Parathyroid adenoma (tissue), 2 donors: ENCODE measurements at regions not wholly inside any gene's neighbourhood (a gene's known extent, or its start where the extent isn't known, plus 50 kb on each side); places are given as distances from the start of the nearest gene placed in this dataset.

Experiments
- H2AFZ ChIP-seq: fragments of 300-600 bp; sonication (generic); one replicate; pipeline ENCODE4 v1.7.0; 2017; ENCODE audit warnings: antibody characterized with exemption, mild to moderate bottlenecking
- H3K27ac ChIP-seq: fragments of 300-600 bp; sonication (generic); one replicate; pipeline ENCODE4 v1.7.0; 2017
- H3K27me3 ChIP-seq: fragments of 300-600 bp; sonication (generic); one replicate; pipeline ENCODE4 v1.7.0; 2017; ENCODE audit warnings: low read length; ENCODE audit not compliant: control insufficient read depth, insufficient read depth
- H3K36me3 ChIP-seq: fragments of 300-600 bp; sonication (generic); one replicate; pipeline ENCODE4 v1.7.0; 2017; ENCODE audit warnings: low read length; ENCODE audit not compliant: control insufficient read depth, insufficient read depth
- H3K4me1 ChIP-seq: fragments of 300-600 bp; sonication (generic); one replicate; pipeline ENCODE4 v1.7.0; 2017; ENCODE audit warnings: control low read depth
- H3K4me2 ChIP-seq: fragments of 300-600 bp; sonication (generic); one replicate; pipeline ENCODE4 v1.7.0; 2017; ENCODE audit warnings: low read length
- H3K4me3 ChIP-seq: fragments of 300-600 bp; sonication (generic); one replicate; pipeline ENCODE4 v1.7.0; 2017; ENCODE audit warnings: low read depth, low read length
- H3K79me2 ChIP-seq: fragments of 300-600 bp; sonication (generic); one replicate; pipeline ENCODE4 v1.7.0; 2017; ENCODE audit warnings: control low read depth
- H3K9ac ChIP-seq: fragments of 300-600 bp; sonication (generic); one replicate; pipeline ENCODE4 v1.7.0; 2017; ENCODE audit warnings: mild to moderate bottlenecking
- H3K9me3 ChIP-seq: fragments of 300-600 bp; sonication (generic); one replicate; pipeline ENCODE4 v1.7.0; 2017; ENCODE audit warnings: low read length; ENCODE audit not compliant: control insufficient read depth
- TF ChIP-seq, protein P1 (sequence below): fragments of 300-600 bp; sonication (generic); IDR thresholded peaks from one replicate; pipeline ENCODE4 v1.7.0; 2017; ENCODE audit warnings: antibody characterized with exemption, mild to moderate bottlenecking
- donor health status: primary hyperparathyroidism.

DNA sequence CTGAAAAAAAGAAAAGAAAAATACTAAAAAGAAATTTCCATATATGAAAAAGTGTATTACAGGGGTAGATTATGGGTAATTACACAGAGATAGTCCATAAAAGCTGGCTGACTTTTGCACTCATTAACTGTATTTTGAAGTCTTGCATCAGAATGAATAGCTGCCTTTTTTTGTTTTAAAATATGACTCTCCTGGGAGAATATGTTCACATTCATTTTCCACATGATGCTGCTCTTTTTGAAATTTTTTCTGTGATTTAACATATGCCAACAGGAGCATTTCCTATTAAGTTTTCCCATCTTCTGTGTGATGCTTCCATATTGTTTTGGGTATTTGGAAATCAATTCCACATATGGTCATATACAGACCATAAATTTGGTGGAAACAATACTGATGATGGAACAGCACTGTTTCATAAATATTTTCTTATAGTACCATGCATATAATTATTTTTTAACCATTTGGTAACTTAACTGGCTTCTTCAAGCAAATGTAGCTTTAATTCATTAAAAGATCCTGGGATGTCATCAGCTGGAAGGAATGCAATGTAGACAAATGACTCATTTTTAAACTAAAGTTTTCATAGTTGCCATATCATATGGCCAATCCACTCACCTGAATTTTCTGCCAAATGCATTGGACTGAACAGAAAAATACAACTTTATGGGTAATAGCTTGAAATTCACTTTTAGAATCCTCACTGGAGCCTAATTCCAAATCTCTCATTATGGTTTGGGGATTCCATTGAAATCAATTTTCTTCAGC is 313.9 kb upstream of the GLI3 start:
- no peaks in the 10 kb centered on the region for H3K36me3 ChIP-seq
- H3K27me3 ChIP-seq: no peaks in the 10 kb centered on the region
- no peak overlapping the region for H2AFZ ChIP-seq
- H3K9ac ChIP-seq: no peak overlapping the region
- no peak overlapping the region for H3K27ac ChIP-seq
- no peaks in the 10 kb centered on the region for H3K9me3 ChIP-seq
- TF ChIP-seq, protein P1, sequence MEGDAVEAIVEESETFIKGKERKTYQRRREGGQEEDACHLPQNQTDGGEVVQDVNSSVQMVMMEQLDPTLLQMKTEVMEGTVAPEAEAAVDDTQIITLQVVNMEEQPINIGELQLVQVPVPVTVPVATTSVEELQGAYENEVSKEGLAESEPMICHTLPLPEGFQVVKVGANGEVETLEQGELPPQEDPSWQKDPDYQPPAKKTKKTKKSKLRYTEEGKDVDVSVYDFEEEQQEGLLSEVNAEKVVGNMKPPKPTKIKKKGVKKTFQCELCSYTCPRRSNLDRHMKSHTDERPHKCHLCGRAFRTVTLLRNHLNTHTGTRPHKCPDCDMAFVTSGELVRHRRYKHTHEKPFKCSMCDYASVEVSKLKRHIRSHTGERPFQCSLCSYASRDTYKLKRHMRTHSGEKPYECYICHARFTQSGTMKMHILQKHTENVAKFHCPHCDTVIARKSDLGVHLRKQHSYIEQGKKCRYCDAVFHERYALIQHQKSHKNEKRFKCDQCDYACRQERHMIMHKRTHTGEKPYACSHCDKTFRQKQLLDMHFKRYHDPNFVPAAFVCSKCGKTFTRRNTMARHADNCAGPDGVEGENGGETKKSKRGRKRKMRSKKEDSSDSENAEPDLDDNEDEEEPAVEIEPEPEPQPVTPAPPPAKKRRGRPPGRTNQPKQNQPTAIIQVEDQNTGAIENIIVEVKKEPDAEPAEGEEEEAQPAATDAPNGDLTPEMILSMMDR: no peak
- H3K4me1 ChIP-seq: no peaks in the 10 kb centered on the region
- no peak overlapping the region for H3K4me3 ChIP-seq
- H3K79me2 ChIP-seq: no peaks in the 10 kb centered on the region
- H3K4me2 ChIP-seq: no peak overlapping the region

DNA sequence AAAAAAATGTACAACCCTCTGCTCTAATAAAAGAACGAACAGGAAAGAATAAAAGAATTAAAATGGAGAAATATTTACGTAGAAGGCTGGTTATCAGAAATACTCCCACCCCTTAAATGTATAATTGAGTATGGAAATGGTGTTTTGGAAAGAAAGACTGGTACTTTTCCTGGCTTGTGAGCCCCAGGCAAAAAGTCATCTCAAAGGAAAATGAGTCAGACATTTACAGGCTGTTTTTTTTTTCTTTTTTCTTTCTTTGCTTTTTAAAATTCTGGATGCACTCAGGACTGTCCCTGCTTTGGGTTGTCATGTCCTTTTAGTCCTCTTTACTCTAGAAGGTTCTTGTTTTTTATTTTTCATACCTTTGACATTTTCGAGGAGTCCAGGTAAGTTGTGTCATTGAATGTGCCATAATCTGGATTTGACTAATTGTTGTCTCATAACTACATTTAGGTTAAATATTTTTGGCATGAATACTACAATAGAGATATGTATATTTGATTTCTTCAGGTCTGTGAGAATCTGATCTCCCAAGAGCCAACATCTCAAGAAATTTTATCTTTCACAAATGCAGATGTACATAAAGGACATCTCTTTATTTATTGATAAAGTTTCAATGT is 313.0 kb upstream of the GLI3 start:
- Histone ChIP-seq H3K4me1 (no peaks in the 10 kb centered on the region), H3K27ac (no peak overlapping the region), H3K27me3 (no peaks in the 10 kb centered on the region), H3K4me2 (no peak overlapping the region), H3K9ac (no peak overlapping the region), H3K4me3 (no peak overlapping the region), H3K36me3 (no peaks in the 10 kb centered on the region), H3K9me3 (no peaks in the 10 kb centered on the region), H3K79me2 (no peaks in the 10 kb centered on the region), H2AFZ (no peak overlapping the region)
- TF ChIP-seq, protein P1: no peak

DNA sequence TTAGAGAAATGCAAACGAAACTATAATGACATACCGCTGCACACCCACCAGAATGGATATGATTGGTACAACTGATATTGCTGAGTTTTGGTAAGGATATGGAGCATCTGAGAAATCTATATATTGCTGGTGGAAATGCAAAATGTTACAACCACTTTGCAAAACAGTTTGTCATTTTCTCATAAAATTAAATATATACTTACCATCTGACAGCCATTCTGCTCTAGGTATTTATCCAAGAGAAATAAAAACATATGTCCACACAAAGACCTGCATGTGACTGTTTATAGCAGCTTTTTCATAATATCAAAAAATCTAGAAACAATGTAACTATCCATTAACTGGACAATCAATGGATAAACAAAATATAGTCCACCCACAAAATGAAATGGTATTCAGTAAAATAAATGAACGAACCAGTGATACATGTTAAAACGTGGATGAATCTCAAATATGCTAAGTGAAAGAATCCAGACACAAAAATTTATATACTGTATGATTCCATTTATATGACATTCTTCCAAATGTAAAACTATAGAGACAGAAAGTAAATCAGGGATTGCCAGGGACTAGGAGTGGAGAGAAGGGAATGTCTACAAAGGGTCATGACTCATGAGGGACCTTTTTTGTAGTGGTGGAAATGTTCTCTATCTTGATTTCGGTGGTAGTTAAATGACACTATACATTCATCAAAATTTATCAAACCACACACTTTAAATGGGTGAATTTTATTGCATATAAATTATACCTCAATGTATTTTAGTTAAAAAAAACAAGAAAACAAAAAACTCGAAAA is 312.0 kb upstream of the GLI3 start:
- Histone ChIP-seq H3K27ac (no peak overlapping the region), H3K27me3 (no peaks in the 10 kb centered on the region), H3K9me3 (no peaks in the 10 kb centered on the region), H3K36me3 (no peaks in the 10 kb centered on the region), H3K9ac (no peak overlapping the region), H3K79me2 (no peaks in the 10 kb centered on the region), H3K4me3 (no peak overlapping the region), H3K4me2 (no peak overlapping the region), H3K4me1 (no peaks in the 10 kb centered on the region), H2AFZ (no peak overlapping the region)
- TF ChIP-seq, protein P1: no peak

DNA sequence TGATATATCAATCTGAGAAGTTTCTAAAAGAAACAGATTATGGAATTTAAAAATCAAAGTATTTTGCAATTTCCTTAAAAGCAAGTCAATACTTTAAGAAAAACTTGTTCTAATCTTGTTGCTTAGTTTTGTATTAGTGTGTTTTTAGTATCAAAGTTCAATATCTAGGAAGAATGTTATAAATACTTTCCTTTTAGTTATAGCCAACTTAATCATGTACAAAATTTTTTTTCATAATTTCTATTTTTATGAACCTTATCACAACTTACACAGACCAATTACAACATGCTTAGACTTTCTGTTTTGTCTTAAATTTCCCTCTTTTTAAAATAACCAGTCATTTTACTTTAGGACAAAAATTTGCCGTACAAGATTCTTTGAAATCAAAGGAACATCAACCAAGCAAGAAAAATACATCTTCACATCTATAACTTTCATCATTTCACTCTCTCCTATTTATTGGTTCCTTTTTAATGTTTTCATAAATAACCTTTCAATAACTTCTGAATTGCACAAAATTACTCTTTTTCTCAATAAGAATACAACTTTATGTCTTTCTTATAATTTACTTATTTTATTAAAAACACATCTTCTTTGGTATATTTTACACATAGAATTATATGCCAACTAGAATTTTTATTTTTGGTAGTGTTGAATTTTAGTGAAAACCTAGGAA is 308.2 kb upstream of the GLI3 start:
- Histone ChIP-seq H3K79me2 (no peaks in the 10 kb centered on the region), H3K4me2 (no peak overlapping the region), H3K36me3 (no peaks in the 10 kb centered on the region), H3K4me1 (no peaks in the 10 kb centered on the region), H2AFZ (no peak overlapping the region), H3K4me3 (no peak overlapping the region), H3K9me3 (no peaks in the 10 kb centered on the region), H3K27me3 (no peaks in the 10 kb centered on the region), H3K9ac (no peak overlapping the region), H3K27ac (no peak overlapping the region)
- TF ChIP-seq, protein P1: no peak
